ENCODE measurements at regions not wholly inside any gene's neighbourhood (a gene's known extent, or its start where the extent isn't known, plus 50 kb on each side); places are given as distances from the start of the nearest gene placed in this dataset.

- H3K27ac ChIP-seq (ENCODE audit: low read depth, low read length) = no peak overlapping the region
- H2BK15ac ChIP-seq (ENCODE audit: low read length) = no peak overlapping the region
- DNase-seq (ENCODE audit: low read depth in 1 of 2, low spot score in 2 of 2) (no peak), FAIRE-seq (no peak)
- H3K18ac ChIP-seq (ENCODE audit: extremely low read depth, low read length) = no peak overlapping the region
- H3K79me1 ChIP-seq (ENCODE audit: low read depth, low read length) = no peaks in the 10 kb centered on the region
- H2AK5ac ChIP-seq (ENCODE audit: low read depth, low read length) = no peak overlapping the region
- H3K14ac ChIP-seq (ENCODE audit: insufficient read length) = no peak overlapping the region
- CTCF ChIA-PET (ENCODE audit: partially characterized antibody) = interaction anchor here (0.9 to 1.5 kb wide), 4 partner anchors 11 to 279 kb away, joined by 3 to 4 read pairs (median 4); no protein-coding TSS in a partner anchor
- WGBS, 2 experiments (ENCODE audit: extremely low coverage in 1 of 2, insufficient coverage in 1 of 2, insufficient read length in 1 of 2, insufficient replicate concordance in 2 of 2, low coverage in 1 of 2, low lambda C conversion rate in 2 of 2, missing lambda C conversion rate in 1 of 2) = 92% methylated on average over 3 of the region's 3 CpGs; no CpG with 5 or more reads in 1 of the 2 experiments
- H4K5ac ChIP-seq (ENCODE audit: insufficient read length, low read depth, low read length) = no peak overlapping the region
- H2BK20ac ChIP-seq (ENCODE audit: low read length) = no peak overlapping the region
- H3K56ac ChIP-seq (replicated peaks; ENCODE audit: insufficient read length, low read depth, low read length) = no peak overlapping the region
- no peak overlapping the region; a peak in 1 of 8 replicates for H3K4me3 ChIP-seq (ENCODE audit: extremely low read depth in 1 of 4, insufficient read depth in 2 of 4, low read depth in 3 of 4, low read length in 4 of 4)
- no peaks in the 10 kb centered on the region; a peak in 1 of 8 replicates for H3K36me3 ChIP-seq (ENCODE audit: control insufficient read depth in 2 of 4, insufficient read depth in 4 of 4, low read length in 3 of 4)
- no peak overlapping the region for H2AFZ ChIP-seq (ENCODE audit: low read length)
- POLR2A ChIA-PET (ENCODE audit: partially characterized antibody) = no interaction called here
- H4K8ac ChIP-seq (ENCODE audit: extremely low read depth, insufficient read depth, low read length) = no peak overlapping the region
- H2BK12ac ChIP-seq (ENCODE audit: low read depth, low read length) = no peak overlapping the region
- no peak overlapping the region for H4K91ac ChIP-seq (replicated peaks; ENCODE audit: insufficient read length, low read length)
- no peaks in the 10 kb centered on the region; a peak in 1 of 4 replicates for H3K79me2 ChIP-seq (ENCODE audit: control insufficient read depth in 1 of 2, insufficient read depth in 2 of 2, low read length in 2 of 2)
- H3K9ac ChIP-seq (replicated peaks in 1 of 4; ENCODE audit: extremely low read depth in 1 of 4, low read depth in 3 of 4, low read length in 3 of 4) = no peak overlapping the region
- H4K20me1 ChIP-seq (replicated peaks in 1 of 2; ENCODE audit: control insufficient read depth in 1 of 2, insufficient read depth in 2 of 2, low read length in 2 of 2) = no peaks in the 10 kb centered on the region
- no peaks in the 10 kb centered on the region for H3K27me3 ChIP-seq (replicated peaks in 1 of 4; ENCODE audit: control insufficient read depth in 3 of 4, extremely low read depth in 1 of 4, insufficient read depth in 3 of 4, low read length in 3 of 4)
- no peak overlapping the region for H3K23ac ChIP-seq (ENCODE audit: insufficient read length)
- H2BK5ac ChIP-seq (ENCODE audit: low read depth, low read length) = no peak overlapping the region
- H3K4ac ChIP-seq (replicated peaks; ENCODE audit: insufficient read length, low read depth, low read length) = no peak overlapping the region
- peaks cover 11 to 12% of the 10 kb centered on the region in 2 experiments; a peak in 3 of 4 replicates for H3K9me3 ChIP-seq (ENCODE audit: insufficient read depth in 2 of 2, low read depth in 1 of 2, low read length in 1 of 2)
- H3K23me2 ChIP-seq (ENCODE audit: low read depth, low read length) = no peaks in the 10 kb centered on the region
- no peaks in the 10 kb centered on the region for H3K4me1 ChIP-seq (replicated peaks in 1 of 4; ENCODE audit: control insufficient read depth in 3 of 4, insufficient read depth in 4 of 4, low read length in 3 of 4)
- H2BK120ac ChIP-seq (replicated peaks; ENCODE audit: low read depth, low read length) = no peak overlapping the region
- no peak overlapping the region for H3K4me2 ChIP-seq (ENCODE audit: insufficient read depth in 1 of 2, low read depth in 2 of 2, low read length in 2 of 2)
- no peak for TF ChIP-seq ZNF274 (IDR thresholded peaks at IDR 0.05; ENCODE audit: borderline replicate concordance, extremely low read depth, low read length)
- no peak for TF ChIP-seq CEBPB (IDR thresholded peaks at IDR 0.05; ENCODE audit: low read depth, low read length)
- TF ChIP-seq GABPA (IDR thresholded peaks at IDR 0.05; ENCODE audit: borderline replicate concordance, insufficient read depth, low read length) = no peak
- TF ChIP-seq ATF3 (IDR thresholded peaks at IDR 0.05; ENCODE audit: insufficient read depth, low read depth, low read length) = no peak
- TF ChIP-seq FOSL1 (IDR thresholded peaks at IDR 0.05; ENCODE audit: insufficient read depth, low read depth, low read length) = no peak
- no peak for TF ChIP-seq NANOG (IDR thresholded peaks at IDR 0.05; ENCODE audit: insufficient read depth, low read depth, low read length, poor library complexity, severe bottlenecking)
- no peak for TF ChIP-seq CBX8 (IDR thresholded peaks at IDR 0.05; ENCODE audit: borderline replicate concordance, low read depth, low read length)
- TF ChIP-seq SRF (IDR thresholded peaks at IDR 0.05; ENCODE audit: low read depth, low read length) = no peak
- TF ChIP-seq SP1 (IDR thresholded peaks at IDR 0.05; ENCODE audit: low read depth, low read length) = no peak
- TF ChIP-seq BRCA1 (IDR thresholded peaks at IDR 0.05; ENCODE audit: low read depth, low read length) = no peak
- no peak for TF ChIP-seq EGR1 (IDR thresholded peaks at IDR 0.05; ENCODE audit: borderline replicate concordance, low read depth, low read length)
- no peak for TF ChIP-seq HDAC6 (IDR thresholded peaks at IDR 0.05; ENCODE audit: low read depth, low read length)
- TF ChIP-seq BCL11A (IDR thresholded peaks at IDR 0.05; ENCODE audit: low read depth in 2 of 2, low read length in 2 of 2) = no peak
- TF ChIP-seq SIRT6 (IDR thresholded peaks at IDR 0.05; ENCODE audit: low read length) = no peak
- TF ChIP-seq POLR2A (IDR thresholded peaks at IDR 0.05; ENCODE audit: control extremely low read depth in 1 of 2, low read depth in 2 of 2, low read length in 2 of 2) = no peak
- no peak for TF ChIP-seq RBBP5 (IDR thresholded peaks at IDR 0.05; ENCODE audit: borderline replicate concordance, low read depth, low read length)
These were observed 284.4 kb upstream of the RGMB start for GRCh38 chr5:98489021-98489420.

Measured in H1 (cell line).